ENCODE measurements at regions not wholly inside any gene's neighbourhood (a gene's known extent, or its start where the extent isn't known, plus 50 kb on each side); places are given as distances from the start of the nearest gene placed in this dataset.

GRCh38 chr4:111808174-111808573 is 337.1 kb upstream of the FAM241A start:
- H3K4me3 ChIP-seq (ENCODE audit: low read length in 3 of 3), result no peak overlapping the region
- TF ChIP-seq CTCF (IDR thresholded peaks at IDR 0.05; ENCODE audit: borderline replicate concordance, extremely low read depth, insufficient read depth), result no peak
- no peak overlapping the region for H3K27ac ChIP-seq (ENCODE audit: low read depth in 2 of 2, low read length in 2 of 2)
- DNase-seq (no peak), FAIRE-seq (no peak)
- no peaks in the 10 kb centered on the region for H3K36me3 ChIP-seq (ENCODE audit: control insufficient read depth in 2 of 3, insufficient read depth in 3 of 3, low read length in 3 of 3)
- no peaks in the 10 kb centered on the region for H3K4me1 ChIP-seq (ENCODE audit: control insufficient read depth in 2 of 3, insufficient read depth in 2 of 3, low read depth in 1 of 3, low read length in 3 of 3)
- H3K9me3 ChIP-seq (ENCODE audit: control insufficient read depth in 2 of 3, insufficient read depth in 1 of 3, low read length in 3 of 3), result peaks cover 0 to 4% (median 0%) of the 10 kb centered on the region in 3 donors
- intact Hi-C loops (cut with DNase I), result no loop called here
- H3K27me3 ChIP-seq (ENCODE audit: control insufficient read depth, insufficient read depth, low read length), result no peaks in the 10 kb centered on the region
- no peak overlapping the region for H3K9ac ChIP-seq (ENCODE audit: low read length in 3 of 3)

- no peak overlapping the region for H3K4me3 ChIP-seq (ENCODE audit: low read length in 3 of 3)
- no peaks in the 10 kb centered on the region for H3K36me3 ChIP-seq (ENCODE audit: control insufficient read depth in 2 of 3, insufficient read depth in 3 of 3, low read length in 3 of 3)
- no peak for TF ChIP-seq CTCF (IDR thresholded peaks at IDR 0.05; ENCODE audit: borderline replicate concordance, extremely low read depth, insufficient read depth)
- no peak overlapping the region for H3K27ac ChIP-seq (ENCODE audit: low read depth in 2 of 2, low read length in 2 of 2)
- H3K9ac ChIP-seq (ENCODE audit: low read length in 3 of 3), result no peak overlapping the region
- DNase-seq (no peak), FAIRE-seq (no peak)
- no peaks in the 10 kb centered on the region for H3K27me3 ChIP-seq (ENCODE audit: control insufficient read depth, insufficient read depth, low read length)
- no peaks in the 10 kb centered on the region for H3K4me1 ChIP-seq (ENCODE audit: control insufficient read depth in 2 of 3, insufficient read depth in 2 of 3, low read depth in 1 of 3, low read length in 3 of 3)
- H3K9me3 ChIP-seq (ENCODE audit: control insufficient read depth in 2 of 3, insufficient read depth in 1 of 3, low read length in 3 of 3), result no peaks in the 10 kb centered on the region
- intact Hi-C loops (cut with DNase I), result no loop called here
These were observed 333.6 kb upstream of the FAM241A start for GRCh38 chr4:111811661-111812060.

- no peak for TF ChIP-seq CTCF (IDR thresholded peaks at IDR 0.05; ENCODE audit: borderline replicate concordance, extremely low read depth, insufficient read depth)
- DNase-seq, result no peak
- intact Hi-C loops (cut with DNase I), result no loop called here
- H3K27ac ChIP-seq (ENCODE audit: low read depth in 2 of 2, low read length in 2 of 2), result no peak overlapping the region
- H3K4me3 ChIP-seq (ENCODE audit: low read length in 3 of 3), result no peak overlapping the region
- peaks cover 0 to 2% (median 0%) of the 10 kb centered on the region in 3 donors for H3K9me3 ChIP-seq (ENCODE audit: control insufficient read depth in 2 of 3, insufficient read depth in 1 of 3, low read length in 3 of 3)
- H3K9ac ChIP-seq (ENCODE audit: low read length in 3 of 3), result no peak overlapping the region
- H3K27me3 ChIP-seq (ENCODE audit: control insufficient read depth, insufficient read depth, low read length), result no peaks in the 10 kb centered on the region
- no peaks in the 10 kb centered on the region for H3K4me1 ChIP-seq (ENCODE audit: control insufficient read depth in 2 of 3, insufficient read depth in 2 of 3, low read depth in 1 of 3, low read length in 3 of 3)
- H3K36me3 ChIP-seq (ENCODE audit: control insufficient read depth in 2 of 3, insufficient read depth in 3 of 3, low read length in 3 of 3), result no peaks in the 10 kb centered on the region
- FAIRE-seq, result no peak
These were observed 333.1 kb upstream of the FAM241A start for GRCh38 chr4:111812114-111812513.

GRCh38 chr4:111812760-111813159 is 332.5 kb upstream of the FAM241A start:
- H3K27me3 ChIP-seq (ENCODE audit: control insufficient read depth, insufficient read depth, low read length), result no peaks in the 10 kb centered on the region
- no peak overlapping the region for H3K9ac ChIP-seq (ENCODE audit: low read length in 3 of 3)
- H3K9me3 ChIP-seq (ENCODE audit: control insufficient read depth in 2 of 3, insufficient read depth in 1 of 3, low read length in 3 of 3), result peaks cover 0 to 6% (median 0%) of the 10 kb centered on the region in 3 donors
- no peak for TF ChIP-seq CTCF (IDR thresholded peaks at IDR 0.05; ENCODE audit: borderline replicate concordance, extremely low read depth, insufficient read depth)
- no peaks in the 10 kb centered on the region for H3K4me1 ChIP-seq (ENCODE audit: control insufficient read depth in 2 of 3, insufficient read depth in 2 of 3, low read depth in 1 of 3, low read length in 3 of 3)
- no peaks in the 10 kb centered on the region for H3K36me3 ChIP-seq (ENCODE audit: control insufficient read depth in 2 of 3, insufficient read depth in 3 of 3, low read length in 3 of 3)
- no peak overlapping the region for H3K27ac ChIP-seq (ENCODE audit: low read depth in 2 of 2, low read length in 2 of 2)
- no peak overlapping the region for H3K4me3 ChIP-seq (ENCODE audit: low read length in 3 of 3)
- intact Hi-C loops (cut with DNase I), result no loop called here
- FAIRE-seq, result no peak
- no peak for DNase-seq
